HEK293 (cell line): ENCODE measurements at regions not wholly inside any gene's neighbourhood (a gene's known extent, or its start where the extent isn't known, plus 50 kb on each side); places are given as distances from the start of the nearest gene placed in this dataset.

Source experiments
- CTCF ChIA-PET: fragments of 350-600 bp; formaldehyde crosslinking; extraction: SDS; loops from one replicate; lab custom pipeline; 2021; ENCODE audit warnings: antibody characterized with exemption; lab: Yijun Ruan, JAX
- POLR2A ChIA-PET: fragments of 300-600 bp; formaldehyde crosslinking; extraction: SDS; loops from one replicate; lab custom pipeline; 2020; ENCODE audit warnings: antibody characterized with exemption, inconsistent platforms; lab: Yijun Ruan, JAX
- H3K27ac ChIP-seq: fragments of 200-500 bp; sonication (Bioruptor generic); 2 replicates; pipeline ENCODE4 v1.5.1; 2014; ENCODE audit warnings: low read depth, low read length, control low read depth, inconsistent platforms; ENCODE audit errors: extremely low read depth
- H3K36me3 ChIP-seq, 2 experiments: fragments of 200-500 bp in 1 of 2; sonication (Bioruptor generic) in 1 of 2; 1 replicate in 1 of 2; 2 replicates in 1 of 2; pipeline ENCODE4 v1.5.1; 2014 to 2017; ENCODE audit warnings: inconsistent platforms in 2 of 2, low read length in 2 of 2; ENCODE audit not compliant: control insufficient read depth in 2 of 2, insufficient read depth in 1 of 2
- H3K4me1 ChIP-seq: fragments of 200-500 bp; sonication (Bioruptor generic); 2 replicates; pipeline ENCODE4 v1.5.1; 2014; ENCODE audit warnings: mild to moderate bottlenecking, low read length, inconsistent platforms; ENCODE audit not compliant: control insufficient read depth, insufficient read depth
- H3K4me3 ChIP-seq: 2 replicates; pipeline ENCODE4 v1.5.1; 2011; ENCODE audit warnings: low read depth, mild to moderate bottlenecking, control low read depth, low read length, moderate library complexity
- H3K9me3 ChIP-seq: fragments of 200-500 bp; sonication (Bioruptor generic); 2 replicates; pipeline ENCODE4 v1.5.1; 2014; ENCODE audit warnings: low read depth, low read length, inconsistent platforms; ENCODE audit not compliant: control insufficient read depth, insufficient read depth
- GFI1B ChIP-seq: fragments of 450-650 bp; formaldehyde crosslinking; IDR thresholded peaks from 2 replicates; pipeline ENCODE4 v1.5.1; 2016; ENCODE audit warnings: missing biosample characterization, missing genetic modification characterization
- KLF16 ChIP-seq: fragments of 450-650 bp; formaldehyde crosslinking; IDR thresholded peaks from 2 replicates; pipeline ENCODE4 v1.5.1; 2017; ENCODE audit warnings: missing biosample characterization, missing genetic modification characterization
- REPIN1 ChIP-seq: fragments of 450-650 bp; formaldehyde crosslinking; IDR thresholded peaks from 2 replicates; pipeline ENCODE4 v1.5.1; 2017; ENCODE audit warnings: missing biosample characterization, missing genetic modification characterization, low read depth
- SALL2 ChIP-seq: fragments of 450-650 bp; formaldehyde crosslinking; IDR thresholded peaks from 2 replicates; pipeline ENCODE4 v1.5.0; 2017; ENCODE audit warnings: missing biosample characterization, mild to moderate bottlenecking, missing genetic modification characterization, borderline replicate concordance
- SETDB1 ChIP-seq: IDR thresholded peaks from one replicate; pipeline ENCODE4 v1.6.1; 2017; ENCODE audit warnings: mild to moderate bottlenecking, low read length, moderate library complexity, mixed read lengths; ENCODE audit not compliant: insufficient read length
- ZBTB8A ChIP-seq: fragments of 450-650 bp; formaldehyde crosslinking; IDR thresholded peaks from 2 replicates; pipeline ENCODE4 v1.5.1; 2016; ENCODE audit warnings: missing biosample characterization, missing genetic modification characterization
- ZFP3 ChIP-seq: fragments of 450-650 bp; formaldehyde crosslinking; IDR thresholded peaks from 2 replicates; pipeline ENCODE4 v1.5.1; 2016; ENCODE audit warnings: low read depth, missing biosample characterization, missing genetic modification characterization
- ZNF16 ChIP-seq: fragments of 450-650 bp; formaldehyde crosslinking; IDR thresholded peaks from 2 replicates; pipeline ENCODE4 v1.5.1; 2016; ENCODE audit warnings: low read depth, missing biosample characterization, missing genetic modification characterization
- ZNF292 ChIP-seq: fragments of 450-650 bp; formaldehyde crosslinking; IDR thresholded peaks from 2 replicates; pipeline ENCODE4 v1.5.1; 2016; ENCODE audit warnings: low read depth, missing biosample characterization, missing genetic modification characterization, borderline replicate concordance
- ZNF311 ChIP-seq: fragments of 450-650 bp; formaldehyde crosslinking; IDR thresholded peaks from 2 replicates; pipeline ENCODE4 v1.5.1; 2017; ENCODE audit warnings: missing biosample characterization, missing genetic modification characterization, borderline replicate concordance
- ZNF324 ChIP-seq: fragments of 450-650 bp; formaldehyde crosslinking; IDR thresholded peaks from 2 replicates; pipeline ENCODE4 v1.5.1; 2016; ENCODE audit warnings: missing biosample characterization, missing genetic modification characterization
- ZNF416 ChIP-seq: fragments of 450-650 bp; formaldehyde crosslinking; IDR thresholded peaks from 2 replicates; pipeline ENCODE4 v1.5.1; 2016; ENCODE audit warnings: missing biosample characterization, missing genetic modification characterization
- ZNF423 ChIP-seq: fragments of 450-650 bp; formaldehyde crosslinking; IDR thresholded peaks from 2 replicates; pipeline ENCODE4 v1.5.1; 2016; ENCODE audit warnings: missing biosample characterization, missing genetic modification characterization
- ZNF548 ChIP-seq: fragments of 450-650 bp; formaldehyde crosslinking; IDR thresholded peaks from 2 replicates; pipeline ENCODE4 v1.5.1; 2016; ENCODE audit warnings: missing biosample characterization, missing genetic modification characterization
- ZNF585B ChIP-seq: fragments of 450-650 bp; formaldehyde crosslinking; IDR thresholded peaks from 2 replicates; pipeline ENCODE4 v1.5.1; 2016; ENCODE audit warnings: missing biosample characterization, missing genetic modification characterization
- ZNF600 ChIP-seq: fragments of 450-650 bp; formaldehyde crosslinking; IDR thresholded peaks from 2 replicates; pipeline ENCODE4 v1.5.1; 2016; ENCODE audit warnings: missing biosample characterization, missing genetic modification characterization
- ZNF658 ChIP-seq: fragments of 450-650 bp; formaldehyde crosslinking; IDR thresholded peaks from 2 replicates; pipeline ENCODE4; 2016; ENCODE audit warnings: missing biosample characterization, missing genetic modification characterization
- ZNF660 ChIP-seq: fragments of 450-650 bp; IDR thresholded peaks from 2 replicates; pipeline ENCODE4 v1.5.1; 2018; ENCODE audit warnings: missing biosample characterization, mild to moderate bottlenecking, missing genetic modification characterization
- ZNF707 ChIP-seq: fragments of 450-650 bp; formaldehyde crosslinking; IDR thresholded peaks from 2 replicates; pipeline ENCODE4 v1.5.1; 2016; ENCODE audit warnings: missing biosample characterization, missing genetic modification characterization
- ZNF747 ChIP-seq: fragments of 450-650 bp; formaldehyde crosslinking; IDR thresholded peaks from 2 replicates; pipeline ENCODE4 v1.5.1; 2016; ENCODE audit warnings: missing biosample characterization, missing genetic modification characterization
- ZSCAN23 ChIP-seq: fragments of 450-650 bp; formaldehyde crosslinking; IDR thresholded peaks from 2 replicates; pipeline ENCODE4 v1.5.1; 2016; ENCODE audit warnings: missing biosample characterization, missing genetic modification characterization
- TF ChIP-seq, protein P1 (sequence below): fragments of 450-650 bp; formaldehyde crosslinking; IDR thresholded peaks from 2 replicates; pipeline ENCODE4 v1.5.1; 2017; ENCODE audit warnings: missing biosample characterization, missing genetic modification characterization
- TF ChIP-seq, protein P2 (sequence below): IDR thresholded peaks from 2 replicates; pipeline ENCODE4 v1.6.1; 2011; ENCODE audit warnings: mild to moderate bottlenecking, low read depth, low read length, borderline replicate concordance
- TF ChIP-seq, protein P3 (sequence below): fragments of 450-650 bp; formaldehyde crosslinking; IDR thresholded peaks from 2 replicates; pipeline ENCODE4 v1.5.1; 2017; ENCODE audit warnings: missing biosample characterization, missing genetic modification characterization
- TF ChIP-seq, protein P4 (sequence below): fragments of 450-650 bp; formaldehyde crosslinking; optimal IDR thresholded peaks from 2 replicates; pipeline ENCODE3; 2016; ENCODE audit warnings: missing biosample characterization, mild to moderate bottlenecking, missing genetic modification characterization
- TF ChIP-seq, protein P5 (sequence below): fragments of 450-650 bp; formaldehyde crosslinking; IDR thresholded peaks from 2 replicates; pipeline ENCODE4 v1.5.1; 2016; ENCODE audit warnings: missing biosample characterization, missing genetic modification characterization
- TF ChIP-seq, protein P6 (sequence below): fragments of 450-650 bp; formaldehyde crosslinking; IDR thresholded peaks from 2 replicates; pipeline ENCODE4 v1.5.1; 2016; ENCODE audit warnings: missing biosample characterization, missing genetic modification characterization
- TF ChIP-seq, protein P7 (sequence below): fragments of 450-650 bp; formaldehyde crosslinking; IDR thresholded peaks from 2 replicates; pipeline ENCODE4 v1.5.1; 2016; ENCODE audit warnings: missing biosample characterization, missing genetic modification characterization

DNA sequence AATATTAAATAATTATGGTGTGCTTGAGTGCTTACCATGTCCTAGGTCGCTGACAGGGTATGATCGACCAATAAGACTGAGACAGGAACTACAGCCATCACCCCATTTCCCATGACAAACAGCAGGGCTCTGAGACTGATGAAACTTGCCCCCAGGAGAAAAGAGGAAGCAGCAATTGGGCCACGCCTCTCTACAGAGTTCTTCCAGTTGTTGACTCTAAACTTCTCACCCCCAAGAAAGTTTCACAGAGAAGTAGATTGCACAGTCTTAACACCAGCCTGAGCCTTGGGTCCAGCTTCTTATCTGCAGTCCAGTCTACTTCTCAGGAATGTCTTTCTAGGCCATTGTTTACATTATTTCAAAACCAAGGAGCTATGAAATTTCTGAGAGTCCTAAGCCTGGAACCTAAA is 182.2 kb upstream of the ANKRD55 start:
- POLR2A ChIA-PET, result no interaction called here
- CTCF ChIA-PET, result no interaction called here
- TF ChIP-seq ZNF658 (tag by site-specific recombination), result no peak
- no peak for TF ChIP-seq ZSCAN23
- TF ChIP-seq, protein P1, sequence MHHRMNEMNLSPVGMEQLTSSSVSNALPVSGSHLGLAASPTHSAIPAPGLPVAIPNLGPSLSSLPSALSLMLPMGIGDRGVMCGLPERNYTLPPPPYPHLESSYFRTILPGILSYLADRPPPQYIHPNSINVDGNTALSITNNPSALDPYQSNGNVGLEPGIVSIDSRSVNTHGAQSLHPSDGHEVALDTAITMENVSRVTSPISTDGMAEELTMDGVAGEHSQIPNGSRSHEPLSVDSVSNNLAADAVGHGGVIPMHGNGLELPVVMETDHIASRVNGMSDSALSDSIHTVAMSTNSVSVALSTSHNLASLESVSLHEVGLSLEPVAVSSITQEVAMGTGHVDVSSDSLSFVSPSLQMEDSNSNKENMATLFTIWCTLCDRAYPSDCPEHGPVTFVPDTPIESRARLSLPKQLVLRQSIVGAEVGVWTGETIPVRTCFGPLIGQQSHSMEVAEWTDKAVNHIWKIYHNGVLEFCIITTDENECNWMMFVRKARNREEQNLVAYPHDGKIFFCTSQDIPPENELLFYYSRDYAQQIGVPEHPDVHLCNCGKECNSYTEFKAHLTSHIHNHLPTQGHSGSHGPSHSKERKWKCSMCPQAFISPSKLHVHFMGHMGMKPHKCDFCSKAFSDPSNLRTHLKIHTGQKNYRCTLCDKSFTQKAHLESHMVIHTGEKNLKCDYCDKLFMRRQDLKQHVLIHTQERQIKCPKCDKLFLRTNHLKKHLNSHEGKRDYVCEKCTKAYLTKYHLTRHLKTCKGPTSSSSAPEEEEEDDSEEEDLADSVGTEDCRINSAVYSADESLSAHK, result no peak
- TF ChIP-seq ZFP3, result no peak
- no peak for TF ChIP-seq ZNF416 (tag by site-specific recombination)
- no peak for TF ChIP-seq REPIN1
- no peak for TF ChIP-seq ZNF292 (tag by site-specific recombination)
- no peak for TF ChIP-seq ZNF324
- no peak for TF ChIP-seq GFI1B (tag by site-specific recombination)
- TF ChIP-seq, protein P2, sequence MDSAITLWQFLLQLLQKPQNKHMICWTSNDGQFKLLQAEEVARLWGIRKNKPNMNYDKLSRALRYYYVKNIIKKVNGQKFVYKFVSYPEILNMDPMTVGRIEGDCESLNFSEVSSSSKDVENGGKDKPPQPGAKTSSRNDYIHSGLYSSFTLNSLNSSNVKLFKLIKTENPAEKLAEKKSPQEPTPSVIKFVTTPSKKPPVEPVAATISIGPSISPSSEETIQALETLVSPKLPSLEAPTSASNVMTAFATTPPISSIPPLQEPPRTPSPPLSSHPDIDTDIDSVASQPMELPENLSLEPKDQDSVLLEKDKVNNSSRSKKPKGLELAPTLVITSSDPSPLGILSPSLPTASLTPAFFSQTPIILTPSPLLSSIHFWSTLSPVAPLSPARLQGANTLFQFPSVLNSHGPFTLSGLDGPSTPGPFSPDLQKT, result no peak
- TF ChIP-seq, protein P3, sequence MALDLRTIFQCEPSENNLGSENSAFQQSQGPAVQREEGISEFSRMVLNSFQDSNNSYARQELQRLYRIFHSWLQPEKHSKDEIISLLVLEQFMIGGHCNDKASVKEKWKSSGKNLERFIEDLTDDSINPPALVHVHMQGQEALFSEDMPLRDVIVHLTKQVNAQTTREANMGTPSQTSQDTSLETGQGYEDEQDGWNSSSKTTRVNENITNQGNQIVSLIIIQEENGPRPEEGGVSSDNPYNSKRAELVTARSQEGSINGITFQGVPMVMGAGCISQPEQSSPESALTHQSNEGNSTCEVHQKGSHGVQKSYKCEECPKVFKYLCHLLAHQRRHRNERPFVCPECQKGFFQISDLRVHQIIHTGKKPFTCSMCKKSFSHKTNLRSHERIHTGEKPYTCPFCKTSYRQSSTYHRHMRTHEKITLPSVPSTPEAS (tag by site-specific recombination), result no peak
- TF ChIP-seq ZNF600 (tag by site-specific recombination), result no peak
- TF ChIP-seq ZNF311 (tag by site-specific recombination), result no peak
- no peak for TF ChIP-seq ZNF747
- TF ChIP-seq ZNF660, result no peak
- TF ChIP-seq KLF16, result no peak
- TF ChIP-seq ZNF585B (tag by site-specific recombination), result no peak
- TF ChIP-seq ZNF707 (tag by site-specific recombination), result no peak
- no peak for TF ChIP-seq ZNF548
- H3K27ac ChIP-seq, result no peak overlapping the region
- H3K4me1 ChIP-seq, result no peaks in the 10 kb centered on the region
- H3K4me3 ChIP-seq, result no peak overlapping the region
- H3K9me3 ChIP-seq, result no peaks in the 10 kb centered on the region; the same call in 1 of the 2 replicates
- no peaks in the 10 kb centered on the region for H3K36me3 ChIP-seq

DNA sequence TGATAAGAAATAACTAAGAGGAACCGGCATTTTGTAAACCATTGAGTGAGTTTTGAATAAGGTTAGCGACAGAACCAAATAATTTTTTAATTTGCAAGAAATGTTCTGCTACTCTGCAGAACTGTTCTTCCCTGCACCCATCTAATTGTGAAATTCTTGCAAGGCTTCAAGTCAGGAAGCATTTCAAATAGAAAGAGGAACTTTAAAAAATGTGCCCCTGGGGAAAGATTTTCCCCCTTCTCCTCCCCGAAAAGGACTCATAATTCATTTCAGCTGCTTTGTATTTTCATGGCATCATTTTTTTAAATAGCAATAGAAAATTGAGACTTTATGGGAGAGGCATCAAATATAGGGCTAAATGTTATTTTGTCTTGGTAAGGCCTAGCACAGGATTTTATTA is 180.9 kb upstream of the ANKRD55 start:
- ChIA-PET POLR2A (no interaction called here), CTCF (interaction anchor here (0.7 kb wide), 2 partner anchors 74 to 84 kb away, joined by 4 to 5 read pairs; no protein-coding TSS in a partner anchor)
- peaks cover 3% of the 10 kb centered on the region; the same call in 1 of the 2 replicates for H3K4me1 ChIP-seq
- H3K4me3 ChIP-seq, result no peak overlapping the region
- no peak overlapping the region for H3K27ac ChIP-seq
- H3K9me3 ChIP-seq, result no peaks in the 10 kb centered on the region; the same call in 1 of the 2 replicates
- no peaks in the 10 kb centered on the region for H3K36me3 ChIP-seq
- no peak for TF ChIP-seq ZBTB8A (tag by site-specific recombination)
- no peak for TF ChIP-seq ZNF16 (tag by site-specific recombination)
- TF ChIP-seq SALL2 (tag by site-specific recombination), result no peak
- no peak for TF ChIP-seq SETDB1
- TF ChIP-seq, protein P4, sequence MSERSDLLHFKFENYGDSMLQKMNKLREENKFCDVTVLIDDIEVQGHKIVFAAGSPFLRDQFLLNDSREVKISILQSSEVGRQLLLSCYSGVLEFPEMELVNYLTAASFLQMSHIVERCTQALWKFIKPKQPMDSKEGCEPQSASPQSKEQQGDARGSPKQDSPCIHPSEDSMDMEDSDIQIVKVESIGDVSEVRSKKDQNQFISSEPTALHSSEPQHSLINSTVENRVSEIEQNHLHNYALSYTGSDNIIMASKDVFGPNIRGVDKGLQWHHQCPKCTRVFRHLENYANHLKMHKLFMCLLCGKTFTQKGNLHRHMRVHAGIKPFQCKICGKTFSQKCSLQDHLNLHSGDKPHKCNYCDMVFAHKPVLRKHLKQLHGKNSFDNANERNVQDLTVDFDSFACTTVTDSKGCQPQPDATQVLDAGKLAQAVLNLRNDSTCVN, result no peak
- TF ChIP-seq ZNF423 (tag by site-specific recombination), result no peak
- TF ChIP-seq, protein P5, sequence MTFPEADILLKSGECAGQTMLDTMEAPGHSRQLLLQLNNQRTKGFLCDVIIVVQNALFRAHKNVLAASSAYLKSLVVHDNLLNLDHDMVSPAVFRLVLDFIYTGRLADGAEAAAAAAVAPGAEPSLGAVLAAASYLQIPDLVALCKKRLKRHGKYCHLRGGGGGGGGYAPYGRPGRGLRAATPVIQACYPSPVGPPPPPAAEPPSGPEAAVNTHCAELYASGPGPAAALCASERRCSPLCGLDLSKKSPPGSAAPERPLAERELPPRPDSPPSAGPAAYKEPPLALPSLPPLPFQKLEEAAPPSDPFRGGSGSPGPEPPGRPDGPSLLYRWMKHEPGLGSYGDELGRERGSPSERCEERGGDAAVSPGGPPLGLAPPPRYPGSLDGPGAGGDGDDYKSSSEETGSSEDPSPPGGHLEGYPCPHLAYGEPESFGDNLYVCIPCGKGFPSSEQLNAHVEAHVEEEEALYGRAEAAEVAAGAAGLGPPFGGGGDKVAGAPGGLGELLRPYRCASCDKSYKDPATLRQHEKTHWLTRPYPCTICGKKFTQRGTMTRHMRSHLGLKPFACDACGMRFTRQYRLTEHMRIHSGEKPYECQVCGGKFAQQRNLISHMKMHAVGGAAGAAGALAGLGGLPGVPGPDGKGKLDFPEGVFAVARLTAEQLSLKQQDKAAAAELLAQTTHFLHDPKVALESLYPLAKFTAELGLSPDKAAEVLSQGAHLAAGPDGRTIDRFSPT (tag by site-specific recombination), result no peak
- TF ChIP-seq ZNF416 (tag by site-specific recombination), result no peak
- TF ChIP-seq, protein P6, sequence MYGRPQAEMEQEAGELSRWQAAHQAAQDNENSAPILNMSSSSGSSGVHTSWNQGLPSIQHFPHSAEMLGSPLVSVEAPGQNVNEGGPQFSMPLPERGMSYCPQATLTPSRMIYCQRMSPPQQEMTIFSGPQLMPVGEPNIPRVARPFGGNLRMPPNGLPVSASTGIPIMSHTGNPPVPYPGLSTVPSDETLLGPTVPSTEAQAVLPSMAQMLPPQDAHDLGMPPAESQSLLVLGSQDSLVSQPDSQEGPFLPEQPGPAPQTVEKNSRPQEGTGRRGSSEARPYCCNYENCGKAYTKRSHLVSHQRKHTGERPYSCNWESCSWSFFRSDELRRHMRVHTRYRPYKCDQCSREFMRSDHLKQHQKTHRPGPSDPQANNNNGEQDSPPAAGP (tag by site-specific recombination), result no peak
- TF ChIP-seq, protein P7, sequence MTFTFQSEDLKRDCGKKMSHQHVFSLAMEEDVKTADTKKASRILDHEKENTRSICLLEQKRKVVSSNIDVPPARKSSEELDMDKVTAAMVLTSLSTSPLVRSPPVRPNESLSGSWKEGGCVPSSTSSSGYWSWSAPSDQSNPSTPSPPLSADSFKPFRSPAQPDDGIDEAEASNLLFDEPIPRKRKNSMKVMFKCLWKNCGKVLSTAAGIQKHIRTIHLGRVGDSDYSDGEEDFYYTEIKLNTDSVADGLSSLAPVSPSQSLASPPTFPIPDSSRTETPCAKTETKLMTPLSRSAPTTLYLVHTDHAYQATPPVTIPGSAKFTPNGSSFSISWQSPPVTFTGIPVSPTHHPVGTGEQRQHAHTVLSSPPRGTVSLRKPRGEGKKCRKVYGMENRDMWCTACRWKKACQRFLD (tag by site-specific recombination), result no peak
